RWPE2 (cell line): ENCODE measurements at regions not wholly inside any gene's neighbourhood (a gene's known extent, or its start where the extent isn't known, plus 50 kb on each side); places are given as distances from the start of the nearest gene placed in this dataset.

ENCODE experiments used
- ATAC-seq: fragments of 200-7000 bp; cut with Tn5 transposase; 3 replicates; pipeline ENCODE4 v1.9.1; 2021; ENCODE audit warnings: low read depth
- DNase-seq: peaks from one replicate; pipeline ENCODE4 v3.0.0-alpha.2; 2020; ENCODE audit warnings: low spot score
- H3K27ac ChIP-seq: fragments of 450-650 bp; 2 replicates; pipeline ENCODE4 v1.5.1; 2017; ENCODE audit warnings: mild to moderate bottlenecking; ENCODE audit not compliant: poor library complexity, severe bottlenecking
- H3K27me3 ChIP-seq: fragments of 250-450 bp; sonication (Bioruptor Pico); 2 replicates; pipeline ENCODE4 v1.5.1; 2021; ENCODE audit warnings: mild to moderate bottlenecking, moderate library complexity; ENCODE audit not compliant: insufficient read depth, poor library complexity, severe bottlenecking
- H3K36me3 ChIP-seq: fragments of 250-450 bp; sonication (Bioruptor Pico); 2 replicates; pipeline ENCODE4 v1.5.1; 2020; ENCODE audit warnings: low read depth, mild to moderate bottlenecking, moderate library complexity
- H3K4me1 ChIP-seq: fragments of 250-450 bp; sonication (Bioruptor Pico); 2 replicates; pipeline ENCODE4 v1.5.1; 2021; ENCODE audit warnings: mild to moderate bottlenecking, moderate library complexity; ENCODE audit not compliant: insufficient read depth, poor library complexity, severe bottlenecking
- H3K4me3 ChIP-seq: fragments of 250-450 bp; sonication (Bioruptor Pico); 2 replicates; pipeline ENCODE4 v1.5.1; 2021; ENCODE audit warnings: mild to moderate bottlenecking, moderate library complexity; ENCODE audit not compliant: severe bottlenecking
- H3K9me3 ChIP-seq: fragments of 250-450 bp; sonication (Bioruptor Pico); 2 replicates; pipeline ENCODE4 v1.5.1; 2021; ENCODE audit warnings: mild to moderate bottlenecking, moderate library complexity; ENCODE audit not compliant: severe bottlenecking
- CTCF ChIP-seq: fragments of 450-650 bp; IDR thresholded peaks from one replicate; pipeline ENCODE4 v1.5.1; 2017; ENCODE audit warnings: mild to moderate bottlenecking, moderate library complexity; ENCODE audit not compliant: poor library complexity, severe bottlenecking

- no peaks in the 10 kb centered on the region for H3K27me3 ChIP-seq
- H3K36me3 ChIP-seq = no peaks in the 10 kb centered on the region
- H3K27ac ChIP-seq = no peak overlapping the region
- H3K4me3 ChIP-seq = no peak overlapping the region
- ATAC-seq = no peak
- peaks cover 6% of the 10 kb centered on the region for H3K4me1 ChIP-seq
- no peak for TF ChIP-seq CTCF
- DNase-seq = no peak
- H3K9me3 ChIP-seq = no peaks in the 10 kb centered on the region
Measured at GRCh38 chr7:86953653-86954336, 105.7 kb downstream of the ELAPOR2 start.

- H3K36me3 ChIP-seq = no peaks in the 10 kb centered on the region
- no peak for ATAC-seq
Measured at GRCh38 chr7:86953219-86953618, 106.2 kb downstream of the ELAPOR2 start.

GRCh38 chr7:86951895-86952294, 107.6 kb downstream of the ELAPOR2 start:
- DNase-seq = no peak

More at GRCh38 chr7:86953219-86953618, 106.2 kb downstream of the ELAPOR2 start:
- TF ChIP-seq CTCF = no peak
- Histone ChIP-seq H3K9me3 (no peaks in the 10 kb centered on the region), H3K4me3 (no peak overlapping the region), H3K27me3 (no peaks in the 10 kb centered on the region), H3K27ac (no peak overlapping the region), H3K4me1 (peaks cover 6% of the 10 kb centered on the region)
- no peak for DNase-seq

GRCh38 chr7:86950944-86951343, 108.5 kb downstream of the ELAPOR2 start:
- TF ChIP-seq CTCF = no peak
- Histone ChIP-seq H3K36me3 (no peaks in the 10 kb centered on the region), H3K27me3 (no peaks in the 10 kb centered on the region), H3K9me3 (no peaks in the 10 kb centered on the region), H3K4me3 (no peak overlapping the region), H3K27ac (no peak overlapping the region), H3K4me1 (peaks cover 6% of the 10 kb centered on the region)
- ATAC-seq (no peak), DNase-seq (no peak)

More at GRCh38 chr7:86951895-86952294, 107.6 kb downstream of the ELAPOR2 start:
- no peaks in the 10 kb centered on the region for H3K9me3 ChIP-seq
- H3K4me1 ChIP-seq = peaks cover 6% of the 10 kb centered on the region
- H3K27ac ChIP-seq = no peak overlapping the region
- H3K27me3 ChIP-seq = no peaks in the 10 kb centered on the region
- no peak for ATAC-seq
- no peaks in the 10 kb centered on the region for H3K36me3 ChIP-seq
- no peak overlapping the region for H3K4me3 ChIP-seq
- TF ChIP-seq CTCF = no peak

GRCh38 chr7:86950360-86950759, 109.1 kb downstream of the ELAPOR2 start:
- no peaks in the 10 kb centered on the region for H3K9me3 ChIP-seq
- TF ChIP-seq CTCF = no peak
- DNase-seq = no peak
- H3K27ac ChIP-seq = no peak overlapping the region
- H3K36me3 ChIP-seq = no peaks in the 10 kb centered on the region
- no peaks in the 10 kb centered on the region for H3K27me3 ChIP-seq
- ATAC-seq = no peak
- no peak overlapping the region for H3K4me3 ChIP-seq
- peaks cover 6% of the 10 kb centered on the region for H3K4me1 ChIP-seq
